ENCODE measurements at regions not wholly inside any gene's neighbourhood (a gene's known extent, or its start where the extent isn't known, plus 50 kb on each side); places are given as distances from the start of the nearest gene placed in this dataset.
A peak's percentile ranks its signal among the peaks of the same experiment; 100 is the strongest.
"Not testable (repeated sequence)": the region's sequence is repeated elsewhere in the genome, so short reads cannot be mapped to it uniquely, and the experiment has no call there.

GRCh38 chrX:143455046-143455445 lies 62.2 kb downstream of the SPANXN3 start:
- no peak for DNase-seq

GRCh38 chrX:143437439-143437838 lies 79.8 kb downstream of the SPANXN3 start:
- DNase-seq = no peak

DNA sequence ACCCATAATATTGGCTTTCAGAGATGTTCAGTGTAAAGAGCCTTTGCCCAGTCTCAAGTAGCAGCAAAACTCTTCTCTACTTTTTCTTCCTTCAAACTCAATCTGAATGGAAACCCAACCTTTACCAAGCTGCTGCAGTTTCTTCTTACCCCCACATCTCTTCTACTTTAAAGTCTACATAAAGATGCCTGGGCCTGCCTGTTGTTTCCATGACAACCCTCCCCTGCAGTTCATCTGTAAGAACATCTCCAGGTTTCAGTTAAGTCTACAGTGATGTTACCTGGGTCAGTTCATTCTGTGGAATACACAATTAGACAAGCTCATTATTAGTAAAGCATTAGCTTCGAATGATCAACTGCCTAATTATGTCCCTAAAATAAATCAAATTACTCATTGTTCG lies 81.4 kb downstream of the SPANXN3 start:
- DNase-seq = no peak

GRCh38 chrX:143429811-143430210 lies 87.5 kb downstream of the SPANXN3 start:
- no peak for DNase-seq

- no peak for DNase-seq
Measured at GRCh38 chrX:143429131-143429530, 88.1 kb downstream of the SPANXN3 start.

GRCh38 chrX:143401160-143401559 lies 116.1 kb downstream of the SPANXN3 start:
- DNase-seq = no peak

GRCh38 chrX:143378851-143379250 lies 138.4 kb downstream of the SPANXN3 start:
- no peak for DNase-seq

DNA sequence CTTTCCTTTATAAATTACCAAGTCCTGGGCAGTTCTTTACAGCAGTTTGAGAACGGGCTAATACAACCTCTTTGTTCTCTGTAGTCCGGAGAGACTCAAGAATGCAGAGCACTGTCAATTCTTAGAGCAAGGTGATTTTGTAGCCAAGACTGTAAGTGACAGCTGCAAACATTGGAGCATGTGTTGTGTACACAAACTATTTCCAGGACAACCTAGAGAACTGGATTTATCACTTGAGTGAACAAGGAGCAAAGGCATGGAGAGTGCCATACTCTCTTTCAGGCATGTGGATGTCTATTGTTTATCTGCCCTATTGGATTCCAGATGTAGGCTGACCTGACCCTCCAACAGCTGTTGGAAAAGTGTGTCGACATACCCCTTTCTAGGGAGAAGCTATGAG lies 153.9 kb downstream of the SPANXN3 start:
- no peak for DNase-seq

GRCh38 chrX:143340190-143340589 lies 177.1 kb downstream of the SPANXN3 start:
- DNase-seq = no peak

GRCh38 chrX:143336261-143336660 lies 181.0 kb downstream of the SPANXN3 start:
- DNase-seq = no peak

GRCh38 chrX:143319526-143319925 lies 197.7 kb downstream of the SPANXN3 start:
- no peak for DNase-seq

- not testable (repeated sequence) for DNase-seq
Measured at GRCh38 chrX:143318857-143319256, 198.4 kb downstream of the SPANXN3 start.

DNA sequence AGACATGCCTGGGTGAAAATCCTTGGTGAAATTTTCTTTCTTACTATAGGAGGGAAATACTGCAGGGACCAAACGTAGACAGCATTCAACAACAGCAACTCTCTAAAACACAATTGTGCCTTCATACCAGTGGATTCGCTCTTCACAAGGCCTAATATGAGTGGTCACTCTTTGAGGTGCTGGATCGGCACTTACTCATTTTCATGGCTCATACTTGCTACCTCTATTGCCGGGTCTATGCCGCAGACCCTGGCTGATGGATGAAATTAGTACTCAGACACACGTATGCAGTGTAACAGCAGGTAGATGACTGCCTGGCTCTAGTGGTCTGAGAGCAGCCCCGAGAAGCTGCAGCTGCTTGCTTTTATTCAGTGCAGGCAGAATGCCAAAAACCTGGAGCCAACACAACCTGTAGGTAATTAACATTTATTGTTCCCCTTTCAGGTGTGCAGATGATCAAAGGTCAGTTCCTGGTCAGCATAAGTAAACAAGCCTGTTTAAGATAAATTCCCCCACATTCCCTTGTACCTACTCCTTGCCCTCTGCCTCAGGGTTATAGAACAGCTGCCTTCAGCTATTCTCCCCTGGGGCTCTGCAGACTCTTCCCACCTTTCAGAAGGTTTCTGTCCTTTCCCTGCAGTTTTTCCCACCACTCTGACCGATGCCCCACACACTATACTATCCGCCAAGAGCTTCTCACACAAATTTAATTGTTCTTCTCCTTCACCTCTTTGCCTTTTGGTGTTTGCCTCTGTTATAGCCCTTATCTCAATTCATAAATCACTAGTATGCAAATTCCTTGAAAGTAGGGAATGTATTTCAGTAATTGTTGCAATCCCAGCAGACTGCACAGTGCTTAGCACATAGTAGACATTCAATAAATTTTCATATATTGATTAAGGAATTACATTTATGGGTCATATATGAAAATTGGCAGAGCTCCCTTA lies 210.0 kb downstream of the SPANXN3 start:
- no peak for DNase-seq

DNA sequence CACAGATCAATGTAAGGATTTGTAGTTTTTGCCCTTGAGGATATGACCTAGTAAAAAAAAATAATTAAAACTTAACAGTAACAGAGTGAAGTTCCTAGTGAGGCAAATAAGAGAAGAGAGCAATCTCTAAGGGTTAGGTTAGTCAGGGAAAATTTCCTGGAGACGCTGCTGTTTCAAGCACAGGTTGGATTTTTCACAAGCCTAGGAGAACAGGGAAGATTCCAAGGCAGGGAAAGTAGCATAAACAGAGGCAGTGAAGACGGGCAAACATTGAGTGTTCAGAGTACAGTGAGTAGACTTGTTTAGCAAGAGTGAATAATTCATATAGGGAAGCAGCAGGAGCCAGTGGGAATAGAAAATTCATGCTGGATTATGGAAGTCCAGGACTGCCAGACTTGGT lies 212.8 kb downstream of the SPANXN3 start:
- DNase-seq = no peak

- no peak for DNase-seq
Measured at GRCh38 chrX:143304025-143304424, 213.2 kb downstream of the SPANXN3 start.

DNA sequence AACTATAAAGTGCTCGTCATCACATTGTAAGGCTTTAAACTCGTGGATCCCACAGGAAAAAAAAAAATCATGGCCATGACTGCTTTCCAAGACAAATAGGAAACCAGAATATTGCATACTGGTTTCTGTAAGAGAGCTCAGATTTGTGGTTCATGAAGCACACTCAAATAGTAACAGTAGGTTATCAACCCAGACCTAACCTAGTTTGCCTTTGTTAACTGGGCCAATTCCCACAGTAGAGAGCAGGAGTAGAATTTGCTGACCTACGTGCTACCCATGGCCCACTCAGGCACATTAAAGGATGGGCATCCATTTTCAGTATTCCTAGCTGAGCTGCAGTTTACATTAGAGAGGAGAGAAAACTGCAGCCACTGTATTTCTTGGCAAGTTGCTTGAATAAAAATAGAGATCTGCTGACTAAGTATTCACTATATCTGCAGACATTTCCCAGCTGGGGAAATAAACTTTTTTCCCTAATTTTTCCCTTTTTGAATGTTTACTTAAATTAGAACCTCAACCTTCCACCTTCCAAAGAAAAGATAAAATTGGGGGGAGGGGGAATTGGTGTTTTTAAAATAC lies 218.5 kb downstream of the SPANXN3 start:
- no peak for DNase-seq

GRCh38 chrX:143296521-143296920 lies 220.8 kb downstream of the SPANXN3 start:
- DNase-seq = peak; percentile 11

DNA sequence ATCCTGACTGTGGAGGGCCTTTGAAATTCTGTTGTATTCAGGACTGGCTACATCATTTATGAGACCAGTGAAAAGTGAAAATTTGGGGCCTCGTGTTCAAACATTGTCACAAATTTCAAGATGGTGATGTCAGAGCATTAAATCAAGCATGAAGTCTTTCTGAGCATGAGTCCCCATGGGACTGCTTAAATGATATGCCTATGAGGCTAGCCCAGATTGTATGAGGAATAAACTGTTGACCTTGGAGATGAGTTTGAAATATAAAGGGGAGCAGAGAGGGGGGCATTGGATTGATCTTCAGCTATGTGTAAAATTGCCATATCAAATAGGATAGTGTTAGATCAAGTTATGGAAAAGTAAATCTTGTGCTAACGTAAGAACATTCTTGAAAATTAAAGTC lies 230.0 kb downstream of the SPANXN3 start:
- no peak for DNase-seq

GRCh38 chrX:143270317-143270716 lies 244.6 kb downstream of the SPANXN4 start:
- no peak for DNase-seq

- DNase-seq = not testable (repeated sequence)
Measured at GRCh38 chrX:143244593-143244992, 218.9 kb downstream of the SPANXN4 start.

- DNase-seq = no peak
Measured at GRCh38 chrX:143240658-143241057, 214.9 kb downstream of the SPANXN4 start.

DNA sequence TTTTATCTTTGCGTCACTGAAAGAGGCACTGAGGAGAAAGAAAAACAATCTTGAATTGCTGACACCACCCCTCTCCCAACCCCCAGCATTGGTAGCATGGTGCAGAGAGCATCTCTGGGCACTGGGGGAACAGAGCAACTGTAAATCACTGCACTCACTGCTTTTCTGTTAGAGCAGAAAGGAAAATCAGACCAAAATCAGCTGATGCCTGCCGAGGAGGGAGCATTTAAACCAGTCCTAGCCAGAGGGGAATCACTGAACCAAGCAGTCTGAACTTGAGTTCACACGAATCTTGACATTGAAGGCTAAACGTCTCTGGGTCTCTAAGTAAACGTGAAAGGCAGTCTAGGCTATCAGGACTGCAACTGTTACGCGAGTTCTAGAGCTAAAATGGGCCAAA lies 205.8 kb downstream of the SPANXN4 start:
- no peak for DNase-seq

- not testable (repeated sequence) for DNase-seq
Measured at GRCh38 chrX:143228600-143228999, 202.9 kb downstream of the SPANXN4 start.

GRCh38 chrX:143206966-143207365 lies 181.2 kb downstream of the SPANXN4 start:
- DNase-seq = no peak

All from NCI-H510A treated with DMSO at 0.1 percent for 48 hours (cell line).